Nephron (organoid): ENCODE measurements at regions not wholly inside any gene's neighbourhood (a gene's known extent, or its start where the extent isn't known, plus 50 kb on each side); places are given as distances from the start of the nearest gene placed in this dataset.

Experiments
- H3K27ac Mint-ChIP-seq, 3 experiments: 2 replicates each; pipeline ENCODE4 v1.8.0; 2020; ENCODE audit warnings: mixed read lengths in 3 of 3, mild to moderate bottlenecking in 2 of 3, moderate library complexity in 1 of 3
- H3K27me3 Mint-ChIP-seq: 2 replicates; pipeline ENCODE4 v1.8.0; 2021; ENCODE audit warnings: low read depth, mild to moderate bottlenecking, moderate library complexity, mixed read lengths
- H3K36me3 Mint-ChIP-seq: 2 replicates; pipeline ENCODE4 v1.8.0; 2020; ENCODE audit warnings: low read depth, mixed read lengths
- H3K4me1 Mint-ChIP-seq: 2 replicates; pipeline ENCODE4 v1.8.0; 2020; ENCODE audit warnings: mixed read lengths
- H3K4me3 Mint-ChIP-seq, 3 experiments: 2 replicates each; pipeline ENCODE4 v1.8.0; 2020; ENCODE audit warnings: mild to moderate bottlenecking in 3 of 3, mixed read lengths in 3 of 3, moderate library complexity in 2 of 3
- H3K9me3 Mint-ChIP-seq: 2 replicates; pipeline ENCODE4 v1.8.0; 2020; ENCODE audit warnings: mixed read lengths
- TF ChIP-seq, protein P1 (sequence below), 3 experiments: fragments of 200-600 bp; sonication (generic); IDR thresholded peaks; one replicate each; pipeline ENCODE4 v1.5.0; 2021; ENCODE audit warnings: antibody characterized with exemption in 3 of 3; ENCODE audit not compliant: unreplicated experiment in 3 of 3

GRCh38 chr4:102441978-102442911 lies 58.9 kb upstream of the NFKB1 start:
- no peaks in the 10 kb centered on the region for H3K27me3 Mint-ChIP-seq
- no peak overlapping the region for H3K4me3 Mint-ChIP-seq
- no peaks in the 10 kb centered on the region for H3K36me3 Mint-ChIP-seq
- H3K4me1 Mint-ChIP-seq = peaks cover 20% of the 10 kb centered on the region
- TF ChIP-seq, protein P1, sequence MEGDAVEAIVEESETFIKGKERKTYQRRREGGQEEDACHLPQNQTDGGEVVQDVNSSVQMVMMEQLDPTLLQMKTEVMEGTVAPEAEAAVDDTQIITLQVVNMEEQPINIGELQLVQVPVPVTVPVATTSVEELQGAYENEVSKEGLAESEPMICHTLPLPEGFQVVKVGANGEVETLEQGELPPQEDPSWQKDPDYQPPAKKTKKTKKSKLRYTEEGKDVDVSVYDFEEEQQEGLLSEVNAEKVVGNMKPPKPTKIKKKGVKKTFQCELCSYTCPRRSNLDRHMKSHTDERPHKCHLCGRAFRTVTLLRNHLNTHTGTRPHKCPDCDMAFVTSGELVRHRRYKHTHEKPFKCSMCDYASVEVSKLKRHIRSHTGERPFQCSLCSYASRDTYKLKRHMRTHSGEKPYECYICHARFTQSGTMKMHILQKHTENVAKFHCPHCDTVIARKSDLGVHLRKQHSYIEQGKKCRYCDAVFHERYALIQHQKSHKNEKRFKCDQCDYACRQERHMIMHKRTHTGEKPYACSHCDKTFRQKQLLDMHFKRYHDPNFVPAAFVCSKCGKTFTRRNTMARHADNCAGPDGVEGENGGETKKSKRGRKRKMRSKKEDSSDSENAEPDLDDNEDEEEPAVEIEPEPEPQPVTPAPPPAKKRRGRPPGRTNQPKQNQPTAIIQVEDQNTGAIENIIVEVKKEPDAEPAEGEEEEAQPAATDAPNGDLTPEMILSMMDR (IDR thresholded peaks at IDR 0.05; ENCODE audit: unreplicated experiment in 3 of 3) = no peak
- no peaks in the 10 kb centered on the region for H3K9me3 Mint-ChIP-seq
- no peak overlapping the region for H3K27ac Mint-ChIP-seq

DNA sequence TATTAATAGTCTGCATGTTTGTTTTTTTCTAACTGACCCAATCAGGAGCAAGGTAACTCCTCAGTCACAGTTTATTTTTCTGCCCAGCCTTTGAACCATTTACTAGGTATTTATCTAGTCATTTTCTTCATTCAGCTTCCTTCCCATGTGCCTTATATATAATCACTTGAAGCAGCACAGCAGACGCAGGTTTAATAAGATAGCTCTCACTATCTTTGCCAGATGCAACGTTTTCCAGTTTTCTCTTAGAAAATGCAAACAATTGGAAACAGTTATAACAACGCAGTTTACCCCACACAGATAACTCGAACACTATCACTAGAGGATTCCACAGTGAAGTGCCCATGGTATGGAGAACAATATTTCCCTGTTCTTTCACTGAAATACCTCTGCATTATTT lies 56.4 kb upstream of the NFKB1 start:
- Mint-ChIP-seq H3K27ac (no peak overlapping the region), H3K4me3 (no peak overlapping the region), H3K27me3 (no peaks in the 10 kb centered on the region), H3K4me1 (peaks cover 4% of the 10 kb centered on the region), H3K36me3 (no peaks in the 10 kb centered on the region), H3K9me3 (no peaks in the 10 kb centered on the region)
- TF ChIP-seq, protein P1 (IDR thresholded peaks at IDR 0.05; ENCODE audit: unreplicated experiment in 3 of 3) = no peak

DNA sequence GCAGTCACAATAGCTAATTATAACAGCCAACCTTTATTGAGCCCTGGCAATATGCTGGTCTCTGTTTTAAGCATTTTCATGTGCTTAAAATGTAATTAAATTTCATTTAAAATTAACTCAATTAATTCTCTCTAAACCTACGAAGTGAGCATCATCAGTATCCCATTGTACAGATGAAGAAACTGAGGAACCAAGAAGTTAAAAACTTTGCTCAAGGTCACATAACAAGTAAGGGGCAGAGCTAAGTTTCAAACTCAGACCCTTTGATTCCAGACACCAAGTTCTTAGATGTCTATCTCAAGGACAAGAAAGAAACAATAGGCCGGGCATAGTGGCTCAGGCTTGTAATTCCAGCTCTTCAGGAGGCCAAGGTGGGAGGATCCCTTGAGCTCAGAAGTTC lies 55.9 kb upstream of the NFKB1 start:
- no peak overlapping the region for H3K4me3 Mint-ChIP-seq
- H3K9me3 Mint-ChIP-seq = no peaks in the 10 kb centered on the region
- no peaks in the 10 kb centered on the region for H3K4me1 Mint-ChIP-seq
- H3K27me3 Mint-ChIP-seq = no peaks in the 10 kb centered on the region
- H3K27ac Mint-ChIP-seq = no peak overlapping the region
- no peaks in the 10 kb centered on the region for H3K36me3 Mint-ChIP-seq
- TF ChIP-seq, protein P1 (IDR thresholded peaks at IDR 0.05; ENCODE audit: unreplicated experiment in 3 of 3) = no peak

DNA sequence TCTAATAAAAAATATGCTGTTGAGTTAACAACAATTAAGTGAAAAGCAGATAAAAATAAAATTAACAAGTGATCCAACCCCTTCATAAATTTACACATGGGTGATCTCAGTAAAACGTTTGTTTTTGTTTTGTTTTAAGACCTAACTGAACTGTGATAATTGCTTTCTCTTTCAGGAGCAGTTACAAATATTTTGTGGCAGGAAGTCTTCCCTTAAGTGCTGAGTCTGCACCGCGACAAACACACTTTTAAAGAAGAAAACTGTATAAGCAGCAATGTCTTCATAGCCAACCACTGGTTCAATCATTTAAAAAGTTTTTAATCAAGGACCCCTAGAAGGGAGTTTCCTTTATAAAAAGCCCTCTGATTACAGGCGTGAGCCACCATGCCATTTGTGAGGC lies 53.7 kb upstream of the NFKB1 start:
- Mint-ChIP-seq H3K4me3 (no peak overlapping the region), H3K4me1 (no peaks in the 10 kb centered on the region), H3K27ac (no peak overlapping the region), H3K27me3 (peaks cover 3% of the 10 kb centered on the region), H3K9me3 (no peaks in the 10 kb centered on the region), H3K36me3 (no peaks in the 10 kb centered on the region)
- TF ChIP-seq, protein P1 (IDR thresholded peaks at IDR 0.05; ENCODE audit: unreplicated experiment in 3 of 3) = no peak

GRCh38 chr4:102449751-102450352 lies 51.3 kb upstream of the NFKB1 start:
- Mint-ChIP-seq H3K36me3 (no peaks in the 10 kb centered on the region), H3K4me1 (no peaks in the 10 kb centered on the region), H3K4me3 (no peak overlapping the region), H3K27ac (no peak overlapping the region), H3K27me3 (peaks cover 3% of the 10 kb centered on the region), H3K9me3 (no peaks in the 10 kb centered on the region)
- TF ChIP-seq, protein P1 (IDR thresholded peaks at IDR 0.05; ENCODE audit: unreplicated experiment in 3 of 3) = peak; percentile 56 to 65 (median 62)
